MCF 10A (cell line): ENCODE measurements at regions not wholly inside any gene's neighbourhood (a gene's known extent, or its start where the extent isn't known, plus 50 kb on each side); places are given as distances from the start of the nearest gene placed in this dataset.

ENCODE experiments used
- BruUV-seq: library from RNA; stranded (reverse); fragments of 400-500 nt; replicated peaks from 2 replicates; lab custom pipeline; 2021; lab: Mats Ljungman, UMichigan
- CTCF ChIA-PET: fragments of 300-600 bp; sonication (Branson Sonifier 250); formaldehyde crosslinking; extraction: SDS; loops from one replicate; lab custom pipeline; 2021; ENCODE audit warnings: antibody characterized with exemption, inconsistent platforms; lab: Yijun Ruan, JAX
- POLR2A ChIA-PET: fragments of 300-600, 350-650 bp; sonication (Branson Sonifier 250); formaldehyde crosslinking; extraction: SDS; loops from one replicate; lab custom pipeline; 2020; ENCODE audit warnings: antibody characterized with exemption, inconsistent platforms; lab: Yijun Ruan, JAX
- DNase-seq: peaks from one replicate; pipeline ENCODE4 v3.0.0-alpha.2; 2018; ENCODE audit not compliant: unreplicated experiment
- H3K27ac Mint-ChIP-seq: one replicate; pipeline ENCODE4 v1.8.0; 2022; ENCODE audit warnings: mild to moderate bottlenecking, low read depth, mixed read lengths; ENCODE audit not compliant: unreplicated experiment
- H3K27me3 Mint-ChIP-seq: one replicate; pipeline ENCODE4 v1.8.0; 2022; ENCODE audit warnings: mixed read lengths; ENCODE audit not compliant: insufficient read depth, unreplicated experiment
- H3K36me3 Mint-ChIP-seq: one replicate; pipeline ENCODE4 v1.8.0; 2022; ENCODE audit warnings: mild to moderate bottlenecking, moderate library complexity, mixed read lengths; ENCODE audit not compliant: insufficient read depth, unreplicated experiment
- H3K4me1 Mint-ChIP-seq: one replicate; pipeline ENCODE4 v1.8.0; 2022; ENCODE audit warnings: mixed read lengths; ENCODE audit not compliant: insufficient read depth, unreplicated experiment
- H3K4me3 Mint-ChIP-seq: one replicate; pipeline ENCODE4 v1.8.0; 2022; ENCODE audit warnings: mild to moderate bottlenecking, moderate library complexity, mixed read lengths; ENCODE audit not compliant: unreplicated experiment
- H3K9me3 Mint-ChIP-seq: one replicate; pipeline ENCODE4 v1.8.0; 2022; ENCODE audit warnings: mixed read lengths; ENCODE audit not compliant: unreplicated experiment
- CTCF ChIP-seq: fragments of 200-600 bp; IDR thresholded peaks from one replicate; pipeline ENCODE4 v1.8.0; 2022; ENCODE audit warnings: antibody characterized with exemption, mild to moderate bottlenecking; ENCODE audit not compliant: unreplicated experiment
- intact Hi-C: fragments of 100-400 bp; cut with micrococcal nuclease; formaldehyde crosslinking; loops from 2 replicates; pipeline ENCODE4 v1.14.1; 2022

GRCh38 chr5:4953576-4953975 lies 186.6 kb upstream of the ADAMTS16 start:
- CTCF ChIA-PET = interaction anchor here (0.7 kb wide), 1 partner anchor 1450 kb away, joined by 3 read pairs; no protein-coding TSS in a partner anchor
- Mint-ChIP-seq H3K4me1 (no peaks in the 10 kb centered on the region), H3K4me3 (no peak overlapping the region), H3K27ac (no peak overlapping the region), H3K36me3 (no peaks in the 10 kb centered on the region), H3K27me3 (peaks cover 46% of the 10 kb centered on the region), H3K9me3 (no peaks in the 10 kb centered on the region)
- no peak for TF ChIP-seq CTCF
- no TSS peak for BruUV-seq
- intact Hi-C loops = no loop called here
- DNase-seq = no peak
- POLR2A ChIA-PET = interaction anchor here (0.6 kb wide), 1 partner anchor 172 kb away, joined by 3 read pairs; no protein-coding TSS in a partner anchor

GRCh38 chr5:4954048-4954447 lies 186.1 kb upstream of the ADAMTS16 start:
- ChIA-PET POLR2A (no interaction called here), CTCF (no interaction called here)
- peaks cover 51% of the 10 kb centered on the region for H3K27me3 Mint-ChIP-seq
- no peaks in the 10 kb centered on the region for H3K4me1 Mint-ChIP-seq
- no peak for DNase-seq
- no peaks in the 10 kb centered on the region for H3K9me3 Mint-ChIP-seq
- intact Hi-C loops = no loop called here
- H3K27ac Mint-ChIP-seq = no peak overlapping the region
- no peaks in the 10 kb centered on the region for H3K36me3 Mint-ChIP-seq
- no peak for TF ChIP-seq CTCF
- BruUV-seq = no TSS peak
- no peak overlapping the region for H3K4me3 Mint-ChIP-seq

GRCh38 chr5:4963265-4963664 lies 176.9 kb upstream of the ADAMTS16 start:
- no peak for TF ChIP-seq CTCF
- Mint-ChIP-seq H3K27ac (no peak overlapping the region), H3K36me3 (no peaks in the 10 kb centered on the region), H3K9me3 (no peaks in the 10 kb centered on the region), H3K4me3 (no peak overlapping the region), H3K4me1 (no peaks in the 10 kb centered on the region), H3K27me3 (peaks cover 18% of the 10 kb centered on the region)
- intact Hi-C loops = no loop called here
- ChIA-PET CTCF (interaction anchor here (1.6 kb wide), 1 partner anchor 455 kb away, joined by 5 read pairs; no protein-coding TSS in a partner anchor), POLR2A (no interaction called here)
- BruUV-seq = no TSS peak
- DNase-seq = no peak

- no peaks in the 10 kb centered on the region for H3K36me3 Mint-ChIP-seq
- ChIA-PET CTCF (no interaction called here), POLR2A (no interaction called here)
- no peak overlapping the region for H3K27ac Mint-ChIP-seq
- DNase-seq = no peak
- no peak overlapping the region for H3K4me3 Mint-ChIP-seq
- BruUV-seq = no TSS peak
- no peaks in the 10 kb centered on the region for H3K4me1 Mint-ChIP-seq
- intact Hi-C loops = no loop called here
- no peaks in the 10 kb centered on the region for H3K9me3 Mint-ChIP-seq
- H3K27me3 Mint-ChIP-seq = no peaks in the 10 kb centered on the region
- no peak for TF ChIP-seq CTCF
These were observed 170.8 kb upstream of the ADAMTS16 start for GRCh38 chr5:4969351-4969750.
